K562 (cell line): ENCODE measurements at regions not wholly inside any gene's neighbourhood (a gene's known extent, or its start where the extent isn't known, plus 50 kb on each side); places are given as distances from the start of the nearest gene placed in this dataset.

Experiments
- ATAC-seq: fragments of 200-7000 bp; cut with Tn5 transposase; 3 replicates; pipeline ENCODE4 v1.9.1; 2020; ENCODE audit warnings: moderate library complexity
- BruUV-seq: library from RNA; stranded (reverse); fragments of 400-500 nt; replicated peaks from 2 replicates; lab custom pipeline; 2021; lab: Mats Ljungman, UMichigan
- CTCF ChIA-PET: fragments of 300-600 bp; formaldehyde crosslinking; extraction: SDS; loops from one replicate; lab custom pipeline; 2021; ENCODE audit warnings: low intra/inter-chr PET ratio; lab: Yijun Ruan, JAX
- POLR2A ChIA-PET: fragments of 300-600, 350-650 bp; sonication (Branson Sonifier 250); formaldehyde crosslinking; extraction: SDS; loops from one replicate; lab custom pipeline; 2021; ENCODE audit warnings: antibody characterized with exemption, inconsistent platforms; lab: Yijun Ruan, JAX
- DNase-seq, 4 experiments: peaks; one replicate each; pipeline versions ENCODE4 v3.0.0 to v3.0.0-alpha.2; 2011 to 2018; ENCODE audit warnings: low spot score in 3 of 4, mixed read lengths in 3 of 4; ENCODE audit errors: extremely low read depth in 1 of 4
- FAIRE-seq: peaks from 2 replicates; lab custom pipeline; 2011; peaks lifted over from hg19 to GRCh38; lab: Jason Lieb, UNC
- H2AFZ ChIP-seq: 2 replicates; pipeline ENCODE4 v1.6.0; 2011; ENCODE audit warnings: low read depth, low read length, control low read depth, inconsistent platforms
- H3K27ac ChIP-seq: fragments of 200-600 bp; 3 replicates; pipeline ENCODE4 v1.8.0; 2011; ENCODE audit warnings: low read depth, mild to moderate bottlenecking, control low read depth, inconsistent platforms, low read length, moderate library complexity, mixed read lengths; ENCODE audit errors: extremely low read depth
- H3K27me3 ChIP-seq, 2 experiments: fragments of 300-600 bp in 1 of 2; 2 replicates in 1 of 2; 3 replicates in 1 of 2; pipeline versions ENCODE4 v1.6.0 to v1.8.0; 2011; ENCODE audit warnings: inconsistent platforms in 2 of 2, low read length in 2 of 2, mild to moderate bottlenecking in 1 of 2, mixed read lengths in 1 of 2, moderate library complexity in 1 of 2; ENCODE audit not compliant: control insufficient read depth in 2 of 2, insufficient read depth in 2 of 2
- H3K36me3 ChIP-seq: fragments of 300-600 bp; 3 replicates; pipeline ENCODE4 v1.8.0; 2011; ENCODE audit warnings: mild to moderate bottlenecking, low read length, inconsistent platforms; ENCODE audit not compliant: control insufficient read depth, insufficient read depth
- H3K4me1 ChIP-seq, 2 experiments: fragments of 200-600 bp in 1 of 2; replicated peaks in 1 of 2; 2 replicates in 1 of 2; 3 replicates in 1 of 2; pipeline versions ENCODE4 v1.5.1 to v1.8.0; 2011; ENCODE audit warnings: inconsistent platforms in 2 of 2, low read length in 2 of 2, mild to moderate bottlenecking in 1 of 2, mixed read lengths in 1 of 2, moderate library complexity in 1 of 2; ENCODE audit not compliant: control insufficient read depth in 2 of 2, insufficient read depth in 2 of 2
- H3K4me2 ChIP-seq: 2 replicates; pipeline ENCODE4 v1.6.1; 2011; ENCODE audit warnings: low read length, control low read depth, inconsistent platforms, mixed read lengths; ENCODE audit not compliant: insufficient read depth
- H3K4me3 ChIP-seq: fragments of 200-600 bp; sonication (generic), shearing (Covaris generic); 2 replicates; pipeline ENCODE4 v1.5.1; 2016; ENCODE audit warnings: control low read depth, inconsistent platforms
- H3K79me2 ChIP-seq: fragments of 200-600 bp; 3 replicates; pipeline ENCODE4 v1.8.0; 2011; ENCODE audit warnings: low read length, inconsistent platforms; ENCODE audit not compliant: control insufficient read depth, insufficient read depth
- H3K9ac ChIP-seq, 2 experiments: 2 replicates each; pipeline versions ENCODE4 v1.6.0 to v1.6.1; 2011; ENCODE audit warnings: low read depth in 2 of 2, low read length in 2 of 2, control low read depth in 1 of 2, inconsistent platforms in 1 of 2, mild to moderate bottlenecking in 1 of 2, mixed read lengths in 1 of 2; ENCODE audit not compliant: insufficient read depth in 1 of 2
- H3K9me1 ChIP-seq: one replicate; pipeline ENCODE4 v1.6.0; 2011; ENCODE audit warnings: inconsistent platforms, mild to moderate bottlenecking, low read length, moderate library complexity; ENCODE audit not compliant: control insufficient read depth, insufficient read depth
- H3K9me3 ChIP-seq: replicated peaks from 2 replicates; pipeline ENCODE4 v1.5.1; 2011; ENCODE audit warnings: low read depth, low read length, inconsistent platforms; ENCODE audit not compliant: control insufficient read depth, insufficient read depth
- H4K20me1 ChIP-seq: replicated peaks from 2 replicates; pipeline ENCODE4 v1.6.1; 2011; ENCODE audit warnings: low read length, inconsistent platforms, mixed read lengths; ENCODE audit not compliant: control insufficient read depth, insufficient read depth
- CEBPB ChIP-seq: fragments of 450-650 bp; IDR thresholded peaks from 2 replicates; pipeline ENCODE4 v1.6.1; 2016; ENCODE audit warnings: missing genetic modification characterization, missing compliant biosample characterization
- CTCF ChIP-seq, 3 experiments: IDR thresholded peaks in 2 of 3; conservative IDR thresholded peaks in 1 of 3; 2 replicates each; pipeline ENCODE4 v1.5.1; 2011 to 2012; ENCODE audit warnings: low read length in 3 of 3, mild to moderate bottlenecking in 3 of 3, control low read depth in 2 of 3, improper control_type of control experiment in 1 of 3, inconsistent platforms in 1 of 3, low read depth in 1 of 3, mixed read lengths in 1 of 3, moderate library complexity in 1 of 3; ENCODE audit not compliant: insufficient read depth in 2 of 3
- ZNF311 ChIP-seq: fragments of 250-450 bp; sonication (Bioruptor Pico); IDR thresholded peaks from 2 replicates; pipeline ENCODE4 v1.4.0; 2020; ENCODE audit warnings: mild to moderate bottlenecking, moderate library complexity
- WGBS: fragments of 100-300 bp; shearing (Covaris generic); methylation state at CpG from one replicate; pipeline ENCODE4 v1.1.6; 2016; ENCODE audit warnings: low coverage, mixed read lengths; ENCODE audit not compliant: insufficient coverage; ENCODE audit errors: missing lambda C conversion rate; 5-methylcytosine and 5-hydroxymethylcytosine counted together
- in situ Hi-C: fragments of 300-500 bp; cut with MboI; formaldehyde crosslinking; loops from 4 replicates; pipeline ENCODE4 v1.15.0; 2018; ENCODE audit warnings: inconsistent platforms, mixed read lengths
- intact Hi-C: fragments of 100-400 bp; cut with micrococcal nuclease; formaldehyde crosslinking; loops from 2 replicates; pipeline ENCODE4 v1.14.2; 2022

DNA sequence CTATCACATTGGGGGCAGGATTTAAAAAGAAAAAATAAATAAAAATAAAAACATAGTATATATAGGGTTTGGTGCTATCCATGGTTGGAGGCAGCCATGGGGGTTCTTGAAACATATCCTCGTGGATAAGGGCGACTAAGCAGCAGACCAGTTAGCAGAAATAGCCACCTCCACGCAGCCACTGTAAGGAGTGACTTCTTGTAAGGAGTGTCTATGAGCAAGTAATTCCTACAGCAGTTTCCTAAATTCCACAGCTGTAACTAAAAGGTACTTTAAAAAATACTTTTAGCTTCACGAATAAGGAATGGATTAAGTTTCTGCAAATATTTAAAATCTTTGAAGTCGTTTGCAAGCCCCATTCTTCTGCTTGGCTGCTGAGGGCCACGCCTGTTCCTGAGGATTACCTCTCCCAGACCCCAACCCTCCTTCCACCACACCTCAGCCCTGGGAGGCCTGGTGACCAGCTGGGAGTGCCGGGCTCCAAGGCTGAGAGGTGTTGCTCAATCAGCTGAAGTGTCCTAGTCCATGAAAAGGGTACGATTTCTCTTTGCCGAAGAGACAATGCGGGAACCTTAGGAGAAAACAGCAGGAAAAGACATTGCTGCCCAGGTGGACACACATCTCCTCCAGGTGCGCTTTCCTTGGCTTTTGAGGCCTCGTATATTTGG is 115.3 kb downstream of the ADSS2 start:
- DNase-seq (no peak), FAIRE-seq (no peak)
- in situ Hi-C loops: no loop called here

More for the DNA sequence above, 115.3 kb downstream of the ADSS2 start:
- H3K9me3 ChIP-seq: no peaks in the 10 kb centered on the region
- ChIA-PET CTCF (no interaction called here), POLR2A (interaction anchor here (0.9 to 2.2 kb wide), 4 partner anchors 10 to 52 kb away, joined by 3 to 8 read pairs (median 4); no protein-coding TSS in a partner anchor)
- TF ChIP-seq ZNF311 (CRISPR knock-in tag) (no peak), CTCF (IDR thresholded peaks at IDR 0.05 in 2 of 3, conservative IDR thresholded peaks at IDR 0.05 in 1 of 3; ENCODE audit: insufficient read depth in 2 of 3, low read depth in 1 of 3, low read length in 3 of 3) (no peak), CEBPB (tag) (peak; percentile 67)
- no peak for ATAC-seq
- peaks cover 4 to 7% of the 10 kb centered on the region in 2 experiments for H3K4me1 ChIP-seq
- 0 out of 4 replicates have a peak overlapping the region, but pooled peaks of 1 of the 2 experiments have one; percentile 53 for H3K9ac ChIP-seq
- no peaks in the 10 kb centered on the region for H3K9me1 ChIP-seq
- no peak overlapping the region for H3K4me2 ChIP-seq
- no peaks in the 10 kb centered on the region for H4K20me1 ChIP-seq
- intact Hi-C loops: no loop called here
- no peaks in the 10 kb centered on the region for H3K36me3 ChIP-seq
- H3K27me3 ChIP-seq: no peaks in the 10 kb centered on the region
- no peaks in the 10 kb centered on the region for H3K79me2 ChIP-seq
- no peak overlapping the region for H2AFZ ChIP-seq
- no peak overlapping the region for H3K27ac ChIP-seq
- H3K4me3 ChIP-seq: no peak overlapping the region
- WGBS: 62% methylated on average over 11 of the region's 12 CpGs
- BruUV-seq: no TSS peak
